ENCODE measurements at regions not wholly inside any gene's neighbourhood (a gene's known extent, or its start where the extent isn't known, plus 50 kb on each side); places are given as distances from the start of the nearest gene placed in this dataset.

- Histone ChIP-seq H3K4me3 (replicated peaks in 1 of 3; ENCODE audit: insufficient read depth in 1 of 3, low read depth in 1 of 3, low read length in 3 of 3) (no peak overlapping the region), H3K4me2 (ENCODE audit: insufficient read depth, low read length) (no peak overlapping the region), H3K9me1 (replicated peaks; ENCODE audit: control insufficient read depth, extremely low read depth, insufficient read depth, low read length) (no peaks in the 10 kb centered on the region), H3K79me2 (ENCODE audit: control insufficient read depth, insufficient read depth, low read length) (no peaks in the 10 kb centered on the region), H3K27ac (ENCODE audit: insufficient read depth, low read depth, low read length) (no peak overlapping the region), H3K9ac (replicated peaks; ENCODE audit: extremely low read depth, insufficient read depth, low read length) (no peak overlapping the region), H3K36me3 (ENCODE audit: control insufficient read depth in 2 of 2, extremely low read depth in 1 of 2, insufficient read depth in 2 of 2, low read length in 2 of 2) (no peaks in the 10 kb centered on the region), H3K27me3 (ENCODE audit: control insufficient read depth in 2 of 2, insufficient read depth in 2 of 2, low read length in 2 of 2) (no peaks in the 10 kb centered on the region), H3K4me1 (ENCODE audit: control insufficient read depth, extremely low read depth, insufficient read depth, low read length) (no peaks in the 10 kb centered on the region), H3K9me3 (replicated peaks; ENCODE audit: control insufficient read depth, insufficient read depth, low read length) (peaks cover 6% of the 10 kb centered on the region), H4K20me1 (replicated peaks; ENCODE audit: control insufficient read depth, extremely low read depth, insufficient read depth, low read length) (no peaks in the 10 kb centered on the region), H2AFZ (ENCODE audit: low read depth, low read length) (no peak overlapping the region)
- ChIA-PET CTCF (no interaction called here), POLR2A (no interaction called here)
- no TSS peak for BruUV-seq (replicated peaks)
- no peak for DNase-seq (ENCODE audit: low read depth, low spot score)
- intact Hi-C loops (cut with micrococcal nuclease): no loop called here
- no peak for TF ChIP-seq POLR2A (IDR thresholded peaks at IDR 0.05; ENCODE audit: low read depth, low read length)
- no peak for TF ChIP-seq GATA2 (IDR thresholded peaks at IDR 0.05; ENCODE audit: insufficient read depth, insufficient read length, low read depth, low read length)
- TF ChIP-seq FOS (IDR thresholded peaks at IDR 0.05; ENCODE audit: borderline replicate concordance, insufficient read depth, low read length): no peak
- dilution Hi-C loops (cut with MboI; ENCODE audit: extremely low pct_ligation_motif_present, low sequenced_read_pairs): no loop called here
- FAIRE-seq: no peak
Measured at GRCh38 chr17:72022328-72023275, 98.2 kb upstream of the SOX9 start.

GRCh38 chr17:72024457-72024856, 96.4 kb upstream of the SOX9 start:
- ChIA-PET CTCF (no interaction called here), POLR2A (no interaction called here)
- TF ChIP-seq JUN (IDR thresholded peaks at IDR 0.05; ENCODE audit: borderline replicate concordance, insufficient read depth, insufficient read length, low read depth) (no peak), POLR2A (IDR thresholded peaks at IDR 0.05; ENCODE audit: low read depth, low read length) (no peak), GATA2 (IDR thresholded peaks at IDR 0.05; ENCODE audit: insufficient read depth, insufficient read length, low read depth, low read length) (no peak), POLR2AphosphoS5 (IDR thresholded peaks at IDR 0.05; ENCODE audit: insufficient read depth, low read depth, low read length) (no peak), CTCF (IDR thresholded peaks at IDR 0.05; ENCODE audit: extremely low read depth in 1 of 2, insufficient read depth in 1 of 2, low read depth in 1 of 2, low read length in 2 of 2) (no peak), EZH2 (IDR thresholded peaks at IDR 0.05; ENCODE audit: borderline replicate concordance, low read depth, low read length, severe bottlenecking) (no peak), MYC (IDR thresholded peaks at IDR 0.05; ENCODE audit: low read depth, low read length) (no peak), FOS (IDR thresholded peaks at IDR 0.05; ENCODE audit: borderline replicate concordance, insufficient read depth, low read length) (no peak), MAX (IDR thresholded peaks at IDR 0.05; ENCODE audit: insufficient read depth, insufficient read length) (no peak)
- dilution Hi-C loops (cut with MboI; ENCODE audit: extremely low pct_ligation_motif_present, low sequenced_read_pairs): no loop called here
- intact Hi-C loops (cut with micrococcal nuclease): no loop called here
- no peak for DNase-seq (ENCODE audit: low read depth, low spot score)
- Histone ChIP-seq H3K79me2 (ENCODE audit: control insufficient read depth, insufficient read depth, low read length) (no peaks in the 10 kb centered on the region), H3K4me3 (replicated peaks in 1 of 3; ENCODE audit: insufficient read depth in 1 of 3, low read depth in 1 of 3, low read length in 3 of 3) (no peak overlapping the region), H3K27me3 (ENCODE audit: control insufficient read depth in 2 of 2, insufficient read depth in 2 of 2, low read length in 2 of 2) (no peaks in the 10 kb centered on the region), H3K9me1 (replicated peaks; ENCODE audit: control insufficient read depth, extremely low read depth, insufficient read depth, low read length) (no peaks in the 10 kb centered on the region), H3K9me3 (replicated peaks; ENCODE audit: control insufficient read depth, insufficient read depth, low read length) (peaks cover 8% of the 10 kb centered on the region), H2AFZ (ENCODE audit: low read depth, low read length) (no peak overlapping the region), H3K9ac (replicated peaks; ENCODE audit: extremely low read depth, insufficient read depth, low read length) (no peak overlapping the region), H4K20me1 (replicated peaks; ENCODE audit: control insufficient read depth, extremely low read depth, insufficient read depth, low read length) (no peaks in the 10 kb centered on the region), H3K4me2 (ENCODE audit: insufficient read depth, low read length) (no peak overlapping the region), H3K36me3 (ENCODE audit: control insufficient read depth in 2 of 2, extremely low read depth in 1 of 2, insufficient read depth in 2 of 2, low read length in 2 of 2) (no peaks in the 10 kb centered on the region), H3K27ac (ENCODE audit: insufficient read depth, low read depth, low read length) (no peak overlapping the region), H3K4me1 (ENCODE audit: control insufficient read depth, extremely low read depth, insufficient read depth, low read length) (no peaks in the 10 kb centered on the region)
- BruUV-seq (replicated peaks): no TSS peak
- FAIRE-seq: no peak

All from endothelial cell of umbilical vein (primary cell).